H54 (cell line): ENCODE measurements at regions not wholly inside any gene's neighbourhood (a gene's known extent, or its start where the extent isn't known, plus 50 kb on each side); places are given as distances from the start of the nearest gene placed in this dataset.
"Not testable (repeated sequence)": the region's sequence is repeated elsewhere in the genome, so short reads cannot be mapped to it uniquely, and the experiment has no call there.

ENCODE experiments used
- DNase-seq: peaks from one replicate; pipeline ENCODE4 v3.0.0; 2011; ENCODE audit warnings: low spot score, mixed read lengths; ENCODE audit not compliant: insufficient read length
- FAIRE-seq: peaks from 3 replicates; lab custom pipeline; 2011; peaks lifted over from hg19 to GRCh38; lab: Jason Lieb, UNC
- POLR2A ChIP-seq: IDR thresholded peaks from 2 replicates; pipeline ENCODE4 v1.6.1; 2011; ENCODE audit warnings: low read depth, mild to moderate bottlenecking, low read length

DNA sequence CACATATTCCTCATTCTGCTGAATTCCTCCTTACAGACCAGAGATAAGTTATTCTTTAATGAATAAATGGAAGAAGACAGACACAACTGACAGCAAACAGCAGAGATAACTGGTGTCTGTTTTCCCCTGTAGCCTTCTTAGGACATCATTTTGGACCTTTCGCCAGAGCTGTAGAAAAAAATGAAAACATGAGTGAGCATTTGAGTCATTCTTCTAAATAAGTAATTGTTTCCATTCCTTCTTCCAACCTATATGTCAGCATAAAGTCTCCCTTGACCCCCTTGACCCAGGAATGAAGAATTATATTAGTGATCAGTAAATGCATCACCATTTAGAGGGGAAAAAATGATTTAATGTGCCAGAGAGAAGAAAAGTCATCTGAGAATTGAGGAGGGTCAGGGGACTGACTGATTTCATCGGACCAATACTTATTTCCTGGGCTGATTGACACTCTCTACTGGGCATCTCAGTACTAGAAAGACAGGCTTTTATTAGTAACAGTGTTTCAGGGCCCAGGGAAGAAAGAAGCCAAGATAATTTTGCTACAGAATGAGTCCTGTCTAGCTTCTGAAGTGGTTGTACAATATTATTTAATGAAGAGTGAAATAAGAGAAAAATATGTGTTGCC is 597.0 kb downstream of the PSAT1 start:
- no peak for TF ChIP-seq POLR2A
- FAIRE-seq (no peak), DNase-seq (no peak)

DNA sequence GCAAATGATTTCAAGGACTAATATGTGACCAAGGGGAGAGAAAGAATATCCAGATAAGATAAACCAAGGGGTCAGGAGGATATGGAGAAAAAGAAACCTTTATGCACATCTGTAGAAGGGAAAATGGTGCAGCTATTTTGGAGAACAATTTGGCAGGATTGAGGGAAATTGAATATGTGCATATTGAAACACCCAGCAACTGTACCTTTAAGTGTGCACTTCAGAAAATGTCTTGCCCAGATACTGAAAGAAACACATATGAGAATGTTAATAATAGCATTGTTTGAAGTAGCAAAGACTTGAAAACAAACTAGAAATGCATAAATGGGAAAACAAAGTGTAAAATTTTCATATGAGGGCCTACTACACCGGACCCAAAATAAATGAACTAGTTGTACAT is 599.6 kb downstream of the PSAT1 start:
- TF ChIP-seq POLR2A, result no peak
- no peak for DNase-seq
- no peak for FAIRE-seq

DNA sequence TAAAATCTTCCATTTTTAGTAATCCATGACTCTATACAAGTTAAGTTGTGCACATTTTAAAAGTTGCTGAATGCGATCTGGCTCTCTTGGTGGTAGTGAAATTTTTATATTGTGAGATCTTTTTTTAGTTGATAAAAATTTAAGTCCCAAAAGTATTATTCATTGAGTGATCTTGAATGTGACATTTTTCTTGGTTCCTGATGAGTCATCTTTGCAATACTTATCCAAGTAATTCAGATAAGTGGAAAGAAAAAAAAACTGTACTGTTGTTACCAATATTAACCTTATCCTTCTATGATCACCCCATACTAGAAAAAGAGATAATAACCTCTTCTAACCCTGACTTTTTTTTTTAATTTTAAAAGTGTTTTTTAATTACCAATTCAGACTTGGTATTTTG is 601.3 kb downstream of the PSAT1 start:
- TF ChIP-seq POLR2A, result no peak
- DNase-seq, result no peak
- peak; percentile 30 for FAIRE-seq

DNA sequence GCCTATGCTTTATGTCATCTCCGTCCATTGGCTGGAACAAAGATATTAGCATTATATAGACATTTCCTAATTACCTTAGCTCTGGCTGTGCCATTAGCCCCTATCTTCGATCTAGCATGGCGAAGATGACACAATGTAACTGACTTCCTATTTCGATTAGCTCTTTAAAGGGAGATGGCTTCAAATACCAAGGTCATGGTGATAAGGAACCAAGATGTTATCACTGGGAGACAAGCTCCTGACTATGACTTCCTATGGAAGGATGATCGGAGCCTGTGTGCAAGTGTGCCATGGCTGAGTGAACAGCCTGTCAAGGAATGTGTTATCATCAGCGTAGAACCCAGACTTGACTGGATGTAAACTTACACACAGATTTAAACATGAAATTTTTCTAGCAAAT is 602.1 kb downstream of the PSAT1 start:
- no peak for TF ChIP-seq POLR2A
- FAIRE-seq (peak; percentile 75), DNase-seq (no peak)

GRCh38 chr9:78900500-78900899 is 603.6 kb downstream of the PSAT1 start:
- peak; percentile 89 for FAIRE-seq
- DNase-seq, result no peak
- no peak for TF ChIP-seq POLR2A

DNA sequence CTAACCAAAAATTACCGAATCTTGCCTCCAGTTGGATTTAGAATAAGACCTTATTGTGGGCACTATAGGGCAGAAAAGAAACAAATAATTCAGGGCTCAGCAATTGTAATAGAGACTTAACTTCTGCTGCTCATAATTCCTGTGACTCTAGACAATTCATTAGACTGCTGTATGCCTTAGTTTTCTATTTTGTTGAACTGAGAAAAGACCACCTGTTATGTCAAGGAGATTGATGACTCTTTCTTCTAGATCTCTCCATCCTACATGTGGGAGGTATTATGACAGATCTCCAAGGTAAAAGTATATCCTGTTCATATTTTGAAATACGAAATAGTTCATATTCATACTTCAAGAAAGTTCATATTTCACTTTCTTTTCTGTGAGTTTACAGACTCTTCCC is 605.1 kb downstream of the PSAT1 start:
- FAIRE-seq (peak; percentile 91), DNase-seq (no peak)
- TF ChIP-seq POLR2A, result no peak

DNA sequence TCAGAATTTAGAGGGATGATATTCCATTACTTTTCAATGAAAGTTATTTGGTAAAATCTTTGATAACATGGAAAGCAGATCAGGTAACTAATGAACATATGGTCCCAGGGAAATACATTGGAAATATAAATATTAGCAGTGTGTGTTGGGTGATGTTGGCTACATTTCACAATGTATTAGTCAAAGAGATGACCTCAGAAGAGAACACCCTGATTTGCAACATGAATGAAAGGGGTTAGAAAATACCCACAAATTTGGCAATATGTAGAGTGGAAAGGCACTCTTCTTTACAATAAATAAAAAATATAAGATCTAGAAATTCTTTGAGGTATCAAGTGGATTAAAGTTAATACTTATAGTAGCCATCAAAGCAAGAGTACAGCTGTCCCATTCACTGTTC is 606.7 kb downstream of the PSAT1 start:
- DNase-seq (no peak), FAIRE-seq (peak; percentile 72)
- no peak for TF ChIP-seq POLR2A

DNA sequence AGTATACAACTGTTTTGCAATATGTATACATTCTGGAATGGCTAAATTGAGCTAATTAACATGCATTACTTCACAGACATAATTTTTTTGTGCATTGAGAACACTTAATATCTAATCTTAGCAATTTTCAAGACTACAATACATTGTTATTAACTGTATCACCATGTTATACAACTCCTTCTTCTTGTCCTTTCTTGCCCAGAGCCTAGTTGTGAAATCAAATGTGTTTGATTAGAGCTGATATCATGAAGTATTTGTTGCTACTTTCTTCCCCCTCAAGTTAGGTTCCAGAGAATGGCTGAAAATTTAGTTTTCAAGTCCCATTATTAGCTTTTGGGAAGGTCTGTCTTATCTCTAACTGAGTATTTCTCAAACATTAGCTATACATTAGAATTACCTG is 607.8 kb downstream of the PSAT1 start:
- no peak for TF ChIP-seq POLR2A
- DNase-seq (no peak), FAIRE-seq (peak; percentile 65)

GRCh38 chr9:78905387-78905786 is 608.5 kb downstream of the PSAT1 start:
- TF ChIP-seq POLR2A, result no peak
- FAIRE-seq (no peak), DNase-seq (no peak)

- no peak for TF ChIP-seq POLR2A
- DNase-seq (no peak), FAIRE-seq (peak; percentile 80)
Observed at GRCh38 chr9:78905986-78906755, 609.2 kb downstream of the PSAT1 start.

- DNase-seq (no peak), FAIRE-seq (no peak)
- TF ChIP-seq POLR2A, result no peak
Observed at GRCh38 chr9:78909566-78909965, 612.6 kb downstream of the PSAT1 start.

DNA sequence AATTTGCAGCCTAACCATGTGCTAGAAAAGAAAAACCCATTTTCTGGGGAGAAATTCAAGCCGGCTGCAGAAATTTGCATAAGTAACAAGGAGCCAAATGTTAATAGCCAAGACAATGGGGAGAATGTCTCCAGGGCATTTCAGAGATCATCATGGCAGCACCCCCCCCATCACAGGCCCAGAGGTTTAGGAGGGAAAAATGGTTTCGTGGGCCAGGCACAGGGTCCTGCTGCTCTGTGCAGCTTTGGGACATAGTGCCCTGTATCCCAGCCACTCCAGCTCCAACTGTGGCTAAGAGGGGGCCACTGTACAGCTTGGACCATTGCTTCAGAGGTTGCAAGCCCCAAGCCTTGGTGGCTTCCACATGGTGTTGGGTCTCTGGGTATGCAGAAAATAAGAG is 620.0 kb downstream of the PSAT1 start:
- DNase-seq, FAIRE-seq: not testable (repeated sequence)

DNA sequence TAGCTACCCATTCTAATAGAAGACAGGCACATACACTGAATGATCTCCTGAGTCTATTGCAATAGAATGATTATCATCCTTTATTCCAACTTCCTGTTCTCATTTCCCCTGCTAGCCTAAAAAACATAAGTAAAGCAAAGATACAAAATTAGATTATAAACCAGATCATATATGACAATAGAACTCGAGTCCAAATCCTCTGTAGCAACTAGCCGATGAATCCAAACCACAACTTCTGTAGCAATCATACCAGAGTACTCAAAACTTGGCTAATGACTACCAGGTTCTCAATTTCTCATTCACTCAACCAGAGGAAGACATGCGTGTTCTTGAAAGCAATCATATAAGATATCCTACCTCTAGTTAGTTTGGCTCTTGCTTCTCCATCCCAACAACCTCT is 622.1 kb downstream of the PSAT1 start:
- FAIRE-seq, result peak; percentile 70
- TF ChIP-seq POLR2A, result no peak
- no peak for DNase-seq

- DNase-seq, result no peak
- TF ChIP-seq POLR2A, result no peak
- peak; percentile 78 for FAIRE-seq
Observed at GRCh38 chr9:78919701-78920100, 622.8 kb downstream of the PSAT1 start.

- FAIRE-seq, result peak; percentile 86
- DNase-seq, result no peak
- no peak for TF ChIP-seq POLR2A
Observed at GRCh38 chr9:78921341-78921740, 624.4 kb downstream of the PSAT1 start.
